HK-2 (cell line): ENCODE measurements at regions not wholly inside any gene's neighbourhood (a gene's known extent, or its start where the extent isn't known, plus 50 kb on each side); places are given as distances from the start of the nearest gene placed in this dataset.

Source experiments
- DNase-seq: peaks from one replicate; pipeline ENCODE4 v3.0.0-alpha.2; 2018; ENCODE audit not compliant: unreplicated experiment

GRCh38 chr17:6215071-6216035 lies 145.2 kb downstream of the WSCD1 start:
- no peak for DNase-seq

- no peak for DNase-seq
Observed at GRCh38 chr17:6213859-6214258, 143.7 kb downstream of the WSCD1 start.

GRCh38 chr17:6212766-6213165 lies 142.6 kb downstream of the WSCD1 start:
- no peak for DNase-seq

GRCh38 chr17:6209829-6210228 lies 139.7 kb downstream of the WSCD1 start:
- no peak for DNase-seq

GRCh38 chr17:6208608-6209180 lies 138.5 kb downstream of the WSCD1 start:
- no peak for DNase-seq

- DNase-seq = no peak
Observed at GRCh38 chr17:6205525-6205924, 135.3 kb downstream of the WSCD1 start.

- no peak for DNase-seq
Observed at GRCh38 chr17:6205033-6205432, 134.9 kb downstream of the WSCD1 start.

- no peak for DNase-seq
Observed at GRCh38 chr17:6204203-6204722, 134.1 kb downstream of the WSCD1 start.

GRCh38 chr17:6196355-6196754 lies 126.2 kb downstream of the WSCD1 start:
- DNase-seq = no peak

GRCh38 chr17:6195123-6195522 lies 124.9 kb downstream of the WSCD1 start:
- no peak for DNase-seq

GRCh38 chr17:6191405-6192324 lies 121.5 kb downstream of the WSCD1 start:
- no peak for DNase-seq

- DNase-seq = no peak
Observed at GRCh38 chr17:6187836-6188235, 117.7 kb downstream of the WSCD1 start.

- no peak for DNase-seq
Observed at GRCh38 chr17:6186998-6187397, 116.8 kb downstream of the WSCD1 start.

- DNase-seq = no peak
Observed at GRCh38 chr17:6184508-6184907, 114.3 kb downstream of the WSCD1 start.

GRCh38 chr17:6179017-6179416 lies 108.8 kb downstream of the WSCD1 start:
- no peak for DNase-seq

- no peak for DNase-seq
Observed at GRCh38 chr17:6177941-6178694, 107.9 kb downstream of the WSCD1 start.
